Sigmoid colon (tissue), 6 donors: ENCODE measurements at regions not wholly inside any gene's neighbourhood (a gene's known extent, or its start where the extent isn't known, plus 50 kb on each side); places are given as distances from the start of the nearest gene placed in this dataset.
A peak's percentile ranks its signal among the peaks of the same experiment; 100 is the strongest.

Source experiments
- DNase-seq: peaks from one replicate; pipeline ENCODE4 v3.0.0-alpha.2; 2019
- H3K27ac ChIP-seq, 4 donors: fragments of 200-600 bp; sonication (generic); one replicate each; pipeline ENCODE4 v1.5.1; 2016 to 2019; ENCODE audit warnings: mild to moderate bottlenecking in 1 of 4
- H3K27me3 ChIP-seq, 3 donors: fragments of 200-600 bp; sonication (generic); one replicate each; pipeline ENCODE4 v1.5.1; 2019; ENCODE audit warnings: mild to moderate bottlenecking in 1 of 3
- H3K36me3 ChIP-seq, 4 donors: fragments of 200-600 bp; sonication (generic); one replicate each; pipeline ENCODE4 v1.5.1; 2016 to 2019
- H3K4me1 ChIP-seq, 4 donors: fragments of 200-600 bp; sonication (generic); one replicate each; pipeline ENCODE4 v1.5.1; 2017 to 2019
- H3K4me3 ChIP-seq, 4 donors: fragments of 200-600 bp; sonication (generic); one replicate each; pipeline ENCODE4 v1.5.1; 2017 to 2019; ENCODE audit warnings: mild to moderate bottlenecking in 2 of 4, moderate library complexity in 1 of 4
- H3K9me3 ChIP-seq, 4 donors: fragments of 200-600 bp in 3 of 4; sonication (generic) in 3 of 4; one replicate each; pipeline versions ENCODE4 v1.5.1 to v1.6.1; 2013 to 2019
- CTCF ChIP-seq, 4 experiments: fragments of 450-650 bp in 3 of 4; fragments of 200-600 bp in 1 of 4; IDR thresholded peaks; one replicate each; pipeline ENCODE4 v1.5.1; 2016 to 2019; ENCODE audit warnings: antibody characterized with exemption in 4 of 4, mild to moderate bottlenecking in 3 of 4, moderate library complexity in 2 of 4
- EP300 ChIP-seq, 4 donors: sonication (generic); formaldehyde crosslinking; IDR thresholded peaks; one replicate each; pipeline ENCODE4 v1.6.1; 2017; ENCODE audit warnings: antibody characterized with exemption in 4 of 4
- POLR2A ChIP-seq, 2 donors: fragments of 450-650 bp; IDR thresholded peaks; one replicate each; pipeline ENCODE4 v1.6.1; 2016; ENCODE audit warnings: antibody characterized with exemption in 2 of 2, mild to moderate bottlenecking in 2 of 2, moderate library complexity in 2 of 2
- POLR2AphosphoS5 ChIP-seq, 4 donors: sonication (generic); formaldehyde crosslinking; IDR thresholded peaks; one replicate each; pipeline ENCODE4 v1.6.1; 2017; ENCODE audit warnings: antibody characterized with exemption in 4 of 4
- WGBS, 2 donors: extraction: QIAGEN DNeasy Blood & Tissue Kit; methylation state at CpG; one replicate each; pipeline ENCODE4 v1.1.7; 2013; 5-methylcytosine and 5-hydroxymethylcytosine counted together
- intact Hi-C: fragments of 100-400 bp; cut with DNase I; formaldehyde crosslinking; loops from one replicate; pipeline ENCODE4 v1.15.1; 2023
- donor health status: healthy with polysubstance abuse.
- donor health status: healthy.

GRCh38 chr1:55304229-55304740, 89.1 kb upstream of the USP24 start:
- no peak for DNase-seq
- TF ChIP-seq EP300 (IDR thresholded peaks at IDR 0.05), result no peak
- no peak for TF ChIP-seq POLR2A (IDR thresholded peaks at IDR 0.05)
- TF ChIP-seq CTCF (IDR thresholded peaks at IDR 0.05), result no peak
- no peak for TF ChIP-seq POLR2AphosphoS5 (IDR thresholded peaks at IDR 0.05)
- intact Hi-C loops, result no loop called here
- Histone ChIP-seq H3K36me3 (no peaks in the 10 kb centered on the region), H3K27me3 (peaks cover 0 to 3% (median 0%) of the 10 kb centered on the region in 3 donors), H3K4me3 (no peak overlapping the region), H3K27ac (no peak overlapping the region), H3K4me1 (no peaks in the 10 kb centered on the region), H3K9me3 (no peaks in the 10 kb centered on the region)
- 54 to 70% methylated on average over 1 of the region's 1 CpG for whole genome bisulfite sequencing, 2 donors

DNA sequence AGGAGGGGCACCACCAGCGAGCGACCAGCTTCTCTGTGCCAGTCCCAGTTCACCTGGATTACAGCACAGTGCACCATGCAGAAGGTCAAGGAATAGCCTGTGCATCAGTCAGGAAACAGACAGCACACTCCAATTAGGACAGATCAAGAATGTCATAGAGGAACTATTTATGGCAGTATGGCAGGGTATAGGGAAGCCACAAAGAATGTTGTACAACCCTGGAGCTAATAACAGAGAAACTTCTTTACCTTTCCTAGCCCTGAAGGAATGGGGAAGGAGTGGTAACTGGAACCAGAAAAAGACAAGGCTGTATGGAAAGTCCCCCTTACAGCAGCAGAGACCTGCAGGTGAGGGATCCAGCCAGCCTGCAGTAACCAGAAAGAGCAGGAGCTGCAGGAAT, 87.8 kb upstream of the USP24 start:
- Histone ChIP-seq H3K9me3 (no peaks in the 10 kb centered on the region), H3K27ac (no peak overlapping the region), H3K36me3 (no peaks in the 10 kb centered on the region), H3K4me3 (no peak overlapping the region), H3K4me1 (no peaks in the 10 kb centered on the region), H3K27me3 (peaks cover 0 to 3% (median 0%) of the 10 kb centered on the region in 3 donors)
- intact Hi-C loops, result no loop called here
- 98% methylated on average over 2 of the region's 2 CpGs for WGBS, 2 donors
- DNase-seq, result no peak
- TF ChIP-seq CTCF (IDR thresholded peaks at IDR 0.05), result no peak
- TF ChIP-seq EP300 (IDR thresholded peaks at IDR 0.05), result no peak
- no peak for TF ChIP-seq POLR2AphosphoS5 (IDR thresholded peaks at IDR 0.05)
- TF ChIP-seq POLR2A (IDR thresholded peaks at IDR 0.05), result no peak

DNA sequence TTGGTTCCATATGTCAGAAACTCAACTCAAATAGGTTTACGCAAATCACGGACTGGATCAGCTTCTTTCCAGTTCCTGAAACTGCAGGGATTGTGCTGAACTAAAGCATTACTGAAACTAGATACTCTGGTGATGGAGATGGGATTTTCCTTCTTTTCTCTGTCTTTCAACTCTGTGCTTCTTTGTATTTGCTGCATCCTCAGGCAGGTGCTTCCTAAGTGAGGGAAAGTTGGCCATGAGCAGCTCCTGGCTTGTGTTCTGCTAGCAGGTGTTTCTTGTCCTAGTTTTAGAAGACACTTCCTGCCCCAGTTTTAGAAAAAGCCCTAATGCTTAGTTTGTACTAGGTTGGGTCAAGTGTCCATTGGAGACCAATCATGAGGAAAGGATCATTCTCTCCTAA, 86.7 kb upstream of the USP24 start:
- peaks cover 0 to 3% (median 0%) of the 10 kb centered on the region in 3 donors for H3K27me3 ChIP-seq
- no peaks in the 10 kb centered on the region for H3K4me1 ChIP-seq
- DNase-seq, result no peak
- no peaks in the 10 kb centered on the region for H3K36me3 ChIP-seq
- intact Hi-C loops, result no loop called here
- WGBS, 2 donors, result 94 to 97% methylated on average over 2 of the region's 2 CpGs
- TF ChIP-seq POLR2A (IDR thresholded peaks at IDR 0.05) (no peak), POLR2AphosphoS5 (IDR thresholded peaks at IDR 0.05) (peak in 1 of 4 donors; percentile 35), CTCF (IDR thresholded peaks at IDR 0.05) (no peak), EP300 (IDR thresholded peaks at IDR 0.05) (no peak)
- no peak overlapping the region for H3K4me3 ChIP-seq
- H3K27ac ChIP-seq, result no peak overlapping the region
- no peaks in the 10 kb centered on the region for H3K9me3 ChIP-seq

- H3K27me3 ChIP-seq, result peaks cover 0 to 3% (median 0%) of the 10 kb centered on the region in 3 donors
- H3K4me1 ChIP-seq, result no peaks in the 10 kb centered on the region
- TF ChIP-seq CTCF (IDR thresholded peaks at IDR 0.05) (no peak), POLR2A (IDR thresholded peaks at IDR 0.05) (no peak), EP300 (IDR thresholded peaks at IDR 0.05) (no peak), POLR2AphosphoS5 (IDR thresholded peaks at IDR 0.05) (no peak)
- no peak for DNase-seq
- H3K36me3 ChIP-seq, result no peaks in the 10 kb centered on the region
- no peaks in the 10 kb centered on the region for H3K9me3 ChIP-seq
- H3K4me3 ChIP-seq, result no peak overlapping the region
- intact Hi-C loops, result no loop called here
- 67 to 87% methylated on average over 5 of the region's 5 CpGs for WGBS, 2 donors
- H3K27ac ChIP-seq, result no peak overlapping the region
Measured at GRCh38 chr1:55300975-55301374, 85.8 kb upstream of the USP24 start.
